Right lobe of liver (tissue), 4 donors: ENCODE measurements at regions not wholly inside any gene's neighbourhood (a gene's known extent, or its start where the extent isn't known, plus 50 kb on each side); places are given as distances from the start of the nearest gene placed in this dataset.

Source experiments
- CTCF ChIP-seq, 4 donors: fragments of 200-600 bp in 3 of 4; fragments of 450-650 bp in 1 of 4; IDR thresholded peaks; one replicate each; pipeline versions ENCODE4 v1.5.1 to v1.8.0; 2016 to 2022; ENCODE audit warnings: antibody characterized with exemption in 4 of 4, mild to moderate bottlenecking in 2 of 4
- POLR2A ChIP-seq: fragments of 450-650 bp; IDR thresholded peaks from one replicate; pipeline ENCODE4 v1.6.1; 2017; ENCODE audit warnings: antibody characterized with exemption, mild to moderate bottlenecking
- donor health status: DM: no; HTN: no; CAD: no.
- donor health status: DM: no; HTN: no; CAD: no.
- donor health status: DM: no; HTN: yes; CAD: no.

GRCh38 chr3:103786296-103786695 lies 1351.5 kb downstream of the ZPLD1 start:
- TF ChIP-seq CTCF (IDR thresholded peaks at IDR 0.05) (no peak), POLR2A (no peak)
